MM.1S (cell line): ENCODE measurements at regions not wholly inside any gene's neighbourhood (a gene's known extent, or its start where the extent isn't known, plus 50 kb on each side); places are given as distances from the start of the nearest gene placed in this dataset.
"Not testable (repeated sequence)": the region's sequence is repeated elsewhere in the genome, so short reads cannot be mapped to it uniquely, and the experiment has no call there.

ENCODE experiments used
- DNase-seq: peaks from one replicate; pipeline ENCODE4 v3.0.0-alpha.2; 2015
- H2AFZ ChIP-seq: fragments of 300-600 bp; sonication (generic); 2 replicates; pipeline ENCODE4 v1.6.0; 2016; ENCODE audit warnings: antibody characterized with exemption, low read length
- H3F3A ChIP-seq: fragments of 300-600 bp; sonication (generic); 2 replicates; pipeline ENCODE4 v1.6.1; 2016; ENCODE audit warnings: mild to moderate bottlenecking, antibody characterized with exemption, low read length, moderate library complexity, mixed read lengths; ENCODE audit not compliant: insufficient read depth
- H3K27ac ChIP-seq: fragments of 300-600 bp; sonication (generic); 2 replicates; pipeline ENCODE4 v1.5.1; 2016; ENCODE audit warnings: mild to moderate bottlenecking, low read length
- H3K27me3 ChIP-seq: fragments of 300-600 bp; sonication (generic); replicated peaks from 2 replicates; pipeline ENCODE4 v1.6.0; 2016; ENCODE audit warnings: low read length; ENCODE audit not compliant: insufficient read depth
- H3K36me3 ChIP-seq: fragments of 300-600 bp; sonication (generic); replicated peaks from 2 replicates; pipeline ENCODE4 v1.6.1; 2016; ENCODE audit warnings: mild to moderate bottlenecking, low read length, mixed read lengths; ENCODE audit not compliant: insufficient read depth
- H3K4me1 ChIP-seq: fragments of 300-600 bp; sonication (generic); 2 replicates; pipeline ENCODE4 v1.6.1; 2016; ENCODE audit warnings: low read length, mixed read lengths
- H3K4me2 ChIP-seq: fragments of 300-600 bp; sonication (generic); 2 replicates; pipeline ENCODE4 v1.6.0; 2016; ENCODE audit warnings: low read depth, low read length
- H3K4me3 ChIP-seq: fragments of 300-600 bp; sonication (generic); 2 replicates; pipeline ENCODE4 v1.5.1; 2016; ENCODE audit warnings: low read length, mixed read lengths
- H3K79me2 ChIP-seq: fragments of 300-600 bp; sonication (generic); 2 replicates; pipeline ENCODE4 v1.6.1; 2016; ENCODE audit warnings: mixed run types, low read length, mixed read lengths
- H3K9ac ChIP-seq: fragments of 300-600 bp; sonication (generic); 2 replicates; pipeline ENCODE4 v1.6.1; 2016; ENCODE audit warnings: low read length, mixed read lengths
- H3K9me2 ChIP-seq: fragments of 300-600 bp; sonication (generic); replicated peaks from 2 replicates; pipeline ENCODE4 v1.6.1; 2016; ENCODE audit warnings: mild to moderate bottlenecking, low read length, mixed read lengths; ENCODE audit not compliant: insufficient read depth
- H3K9me3 ChIP-seq: fragments of 300-600 bp; sonication (generic); replicated peaks from 2 replicates; pipeline ENCODE4 v1.6.1; 2016; ENCODE audit warnings: mild to moderate bottlenecking, low read length, mixed read lengths; ENCODE audit not compliant: insufficient read depth
- H4K20me1 ChIP-seq: fragments of 300-600 bp; sonication (generic); 2 replicates; pipeline ENCODE4 v1.6.1; 2016; ENCODE audit warnings: mild to moderate bottlenecking, low read length, moderate library complexity, mixed read lengths; ENCODE audit not compliant: insufficient read depth
- CTCF ChIP-seq: fragments of 300-600 bp; sonication (generic); IDR thresholded peaks from 2 replicates; pipeline ENCODE4 v1.5.1; 2016; ENCODE audit warnings: antibody characterized with exemption, low read length, mixed read lengths
- EZH2 ChIP-seq: fragments of 300-600 bp; sonication (generic); optimal IDR thresholded peaks from 2 replicates; pipeline ENCODE3; 2017; ENCODE audit warnings: low read depth, mild to moderate bottlenecking, antibody characterized with exemption, low read length, mixed read lengths
- EZH2phosphoT487 ChIP-seq: fragments of 300-600 bp; sonication (generic); IDR thresholded peaks from 2 replicates; pipeline ENCODE4 v1.6.1; 2018; ENCODE audit warnings: antibody characterized with exemption, low read length

- Histone ChIP-seq H3K36me3 (no peaks in the 10 kb centered on the region), H3K9me2 (no peaks in the 10 kb centered on the region), H3K4me3 (no peak overlapping the region), H3K4me2 (no peak overlapping the region), H3K79me2 (no peaks in the 10 kb centered on the region), H3K9ac (no peak overlapping the region), H3K9me3 (no peaks in the 10 kb centered on the region), H3F3A (no peaks in the 10 kb centered on the region), H3K27ac (no peak overlapping the region), H3K27me3 (no peaks in the 10 kb centered on the region), H4K20me1 (no peaks in the 10 kb centered on the region), H3K4me1 (no peaks in the 10 kb centered on the region), H2AFZ (no peak overlapping the region)
- TF ChIP-seq EZH2phosphoT487, result no peak
- no peak for TF ChIP-seq CTCF
- TF ChIP-seq EZH2, result no peak
- DNase-seq, result no peak
Measured at GRCh38 chr2:184316921-184317320, 281.4 kb upstream of the ZNF804A start.

- H3K79me2 ChIP-seq, result no peaks in the 10 kb centered on the region
- H4K20me1 ChIP-seq, result no peaks in the 10 kb centered on the region
- no peak overlapping the region for H3K9ac ChIP-seq
- no peak for DNase-seq
- no peak for TF ChIP-seq EZH2
- TF ChIP-seq CTCF, result no peak
- H3F3A ChIP-seq, result no peaks in the 10 kb centered on the region
- no peak overlapping the region for H2AFZ ChIP-seq
- no peaks in the 10 kb centered on the region for H3K36me3 ChIP-seq
- H3K4me1 ChIP-seq, result no peaks in the 10 kb centered on the region
- H3K9me2 ChIP-seq, result no peaks in the 10 kb centered on the region
- H3K27me3 ChIP-seq, result no peaks in the 10 kb centered on the region
- no peaks in the 10 kb centered on the region for H3K9me3 ChIP-seq
- no peak overlapping the region for H3K4me2 ChIP-seq
- no peak overlapping the region for H3K4me3 ChIP-seq
- no peak overlapping the region for H3K27ac ChIP-seq
Measured at GRCh38 chr2:184322615-184323014, 275.7 kb upstream of the ZNF804A start.

- no peak overlapping the region for H3K4me3 ChIP-seq
- H4K20me1 ChIP-seq, result no peaks in the 10 kb centered on the region
- H3K4me1 ChIP-seq, result no peaks in the 10 kb centered on the region
- H3K9me3 ChIP-seq, result no peaks in the 10 kb centered on the region
- no peak overlapping the region for H3K4me2 ChIP-seq
- no peak for DNase-seq
- H2AFZ ChIP-seq, result no peak overlapping the region
- H3K79me2 ChIP-seq, result no peaks in the 10 kb centered on the region
- no peak overlapping the region for H3K9ac ChIP-seq
- H3K36me3 ChIP-seq, result no peaks in the 10 kb centered on the region
- no peak for TF ChIP-seq CTCF
- no peaks in the 10 kb centered on the region for H3K9me2 ChIP-seq
- H3K27me3 ChIP-seq, result no peaks in the 10 kb centered on the region
- H3F3A ChIP-seq, result no peaks in the 10 kb centered on the region
- no peak overlapping the region for H3K27ac ChIP-seq
Measured at GRCh38 chr2:184326066-184326465, 272.3 kb upstream of the ZNF804A start.

GRCh38 chr2:184327805-184328204 lies 270.5 kb upstream of the ZNF804A start:
- not testable (repeated sequence) for H3K4me2 ChIP-seq, H3K27ac ChIP-seq, H3K9ac ChIP-seq, H3K79me2 ChIP-seq, H3K9me2 ChIP-seq, DNase-seq, H2AFZ ChIP-seq, H3K9me3 ChIP-seq, H3K36me3 ChIP-seq, H4K20me1 ChIP-seq, H3F3A ChIP-seq, H3K27me3 ChIP-seq, H3K4me3 ChIP-seq, H3K4me1 ChIP-seq

GRCh38 chr2:184330561-184330960 lies 267.8 kb upstream of the ZNF804A start:
- H3K4me3 ChIP-seq, H3K9me3 ChIP-seq, H3F3A ChIP-seq, H3K9me2 ChIP-seq, H3K27me3 ChIP-seq, H3K9ac ChIP-seq, H3K4me1 ChIP-seq, H3K79me2 ChIP-seq, H2AFZ ChIP-seq, DNase-seq, H4K20me1 ChIP-seq, H3K4me2 ChIP-seq, H3K27ac ChIP-seq, H3K36me3 ChIP-seq: not testable (repeated sequence)
